ENCODE measurements at regions not wholly inside any gene's neighbourhood (a gene's known extent, or its start where the extent isn't known, plus 50 kb on each side); places are given as distances from the start of the nearest gene placed in this dataset.

GRCh38 chr5:51632027-51632426 lies 248.8 kb downstream of the ISL1 start (continued):
- no peak for TF ChIP-seq EZH2phosphoT487 (IDR thresholded peaks at IDR 0.05; ENCODE audit: unreplicated experiment)
- TF ChIP-seq ZNF462 (CRISPR knock-in tag; IDR thresholded peaks at IDR 0.05) = no peak
- no peak for TF ChIP-seq NANOG (IDR thresholded peaks at IDR 0.05; ENCODE audit: borderline replicate concordance)
- no peak for TF ChIP-seq CREB1 (CRISPR knock-in tag; IDR thresholded peaks at IDR 0.05; ENCODE audit: low read depth)

GRCh38 chr5:51632793-51633192 lies 249.5 kb downstream of the ISL1 start:
- Mint-ChIP-seq H3K27ac (no peak overlapping the region), H3K9me3 (peaks cover 30% of the 10 kb centered on the region), H3K27me3 (ENCODE audit: insufficient read depth, low read depth, poor library complexity) (no peaks in the 10 kb centered on the region), H3K4me1 (no peaks in the 10 kb centered on the region), H3K4me3 (no peak overlapping the region), H3K36me3 (ENCODE audit: low read depth) (peaks cover 19% of the 10 kb centered on the region; the same call in 2 of the 3 replicates)
- no peak for ATAC-seq
- DNase-seq (ENCODE audit: low spot score) = no peak
- H3F3A ChIP-seq (replicated peaks; ENCODE audit: low read depth) = no peaks in the 10 kb centered on the region
- TF ChIP-seq STAT1 (IDR thresholded peaks at IDR 0.05; ENCODE audit: unreplicated experiment) = no peak
- no peak for TF ChIP-seq EZH2 (IDR thresholded peaks at IDR 0.05; ENCODE audit: low read depth, unreplicated experiment)
- no peak for TF ChIP-seq NANOG (IDR thresholded peaks at IDR 0.05; ENCODE audit: borderline replicate concordance)
- TF ChIP-seq ZNF114 (CRISPR knock-in tag; IDR thresholded peaks at IDR 0.05) = no peak
- TF ChIP-seq JUNB (IDR thresholded peaks at IDR 0.05; ENCODE audit: unreplicated experiment) = no peak
- TF ChIP-seq EZH2phosphoT487 (IDR thresholded peaks at IDR 0.05; ENCODE audit: unreplicated experiment) = no peak
- TF ChIP-seq, protein P1, sequence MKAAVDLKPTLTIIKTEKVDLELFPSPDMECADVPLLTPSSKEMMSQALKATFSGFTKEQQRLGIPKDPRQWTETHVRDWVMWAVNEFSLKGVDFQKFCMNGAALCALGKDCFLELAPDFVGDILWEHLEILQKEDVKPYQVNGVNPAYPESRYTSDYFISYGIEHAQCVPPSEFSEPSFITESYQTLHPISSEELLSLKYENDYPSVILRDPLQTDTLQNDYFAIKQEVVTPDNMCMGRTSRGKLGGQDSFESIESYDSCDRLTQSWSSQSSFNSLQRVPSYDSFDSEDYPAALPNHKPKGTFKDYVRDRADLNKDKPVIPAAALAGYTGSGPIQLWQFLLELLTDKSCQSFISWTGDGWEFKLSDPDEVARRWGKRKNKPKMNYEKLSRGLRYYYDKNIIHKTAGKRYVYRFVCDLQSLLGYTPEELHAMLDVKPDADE (IDR thresholded peaks at IDR 0.05) = no peak
- no peak for TF ChIP-seq ZNF331 (CRISPR knock-in tag; IDR thresholded peaks at IDR 0.05; ENCODE audit: low read depth)
- TF ChIP-seq, protein P2, sequence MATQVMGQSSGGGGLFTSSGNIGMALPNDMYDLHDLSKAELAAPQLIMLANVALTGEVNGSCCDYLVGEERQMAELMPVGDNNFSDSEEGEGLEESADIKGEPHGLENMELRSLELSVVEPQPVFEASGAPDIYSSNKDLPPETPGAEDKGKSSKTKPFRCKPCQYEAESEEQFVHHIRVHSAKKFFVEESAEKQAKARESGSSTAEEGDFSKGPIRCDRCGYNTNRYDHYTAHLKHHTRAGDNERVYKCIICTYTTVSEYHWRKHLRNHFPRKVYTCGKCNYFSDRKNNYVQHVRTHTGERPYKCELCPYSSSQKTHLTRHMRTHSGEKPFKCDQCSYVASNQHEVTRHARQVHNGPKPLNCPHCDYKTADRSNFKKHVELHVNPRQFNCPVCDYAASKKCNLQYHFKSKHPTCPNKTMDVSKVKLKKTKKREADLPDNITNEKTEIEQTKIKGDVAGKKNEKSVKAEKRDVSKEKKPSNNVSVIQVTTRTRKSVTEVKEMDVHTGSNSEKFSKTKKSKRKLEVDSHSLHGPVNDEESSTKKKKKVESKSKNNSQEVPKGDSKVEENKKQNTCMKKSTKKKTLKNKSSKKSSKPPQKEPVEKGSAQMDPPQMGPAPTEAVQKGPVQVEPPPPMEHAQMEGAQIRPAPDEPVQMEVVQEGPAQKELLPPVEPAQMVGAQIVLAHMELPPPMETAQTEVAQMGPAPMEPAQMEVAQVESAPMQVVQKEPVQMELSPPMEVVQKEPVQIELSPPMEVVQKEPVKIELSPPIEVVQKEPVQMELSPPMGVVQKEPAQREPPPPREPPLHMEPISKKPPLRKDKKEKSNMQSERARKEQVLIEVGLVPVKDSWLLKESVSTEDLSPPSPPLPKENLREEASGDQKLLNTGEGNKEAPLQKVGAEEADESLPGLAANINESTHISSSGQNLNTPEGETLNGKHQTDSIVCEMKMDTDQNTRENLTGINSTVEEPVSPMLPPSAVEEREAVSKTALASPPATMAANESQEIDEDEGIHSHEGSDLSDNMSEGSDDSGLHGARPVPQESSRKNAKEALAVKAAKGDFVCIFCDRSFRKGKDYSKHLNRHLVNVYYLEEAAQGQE (IDR thresholded peaks at IDR 0.05; ENCODE audit: unreplicated experiment) = no peak
- no peak for TF ChIP-seq POLR2AphosphoS5 (IDR thresholded peaks at IDR 0.05; ENCODE audit: low read depth)
- no peak for TF ChIP-seq CREB1 (CRISPR knock-in tag; IDR thresholded peaks at IDR 0.05; ENCODE audit: low read depth)
- no peak for TF ChIP-seq CTCF (conservative IDR thresholded peaks at IDR 0.05; ENCODE audit: low read depth in 2 of 2)
- no peaks in the 10 kb centered on the region for H3K36me3 ChIP-seq (ENCODE audit: insufficient read depth)
- H3K4me3 ChIP-seq = no peak overlapping the region
- peaks cover 2% of the 10 kb centered on the region; the same call in 1 of the 2 replicates for H3K9me2 ChIP-seq (ENCODE audit: insufficient read depth)
- no peak overlapping the region for H3K4me2 ChIP-seq
- no peaks in the 10 kb centered on the region for H3K79me2 ChIP-seq (replicated peaks; ENCODE audit: insufficient read depth)
- H3K27ac ChIP-seq (ENCODE audit: low read depth) = no peak overlapping the region
- peak overlapping the region; percentile 59; the same call in 1 of the 2 replicates for H2AFZ ChIP-seq
- H4K20me1 ChIP-seq (replicated peaks; ENCODE audit: insufficient read depth) = no peaks in the 10 kb centered on the region
- no peaks in the 10 kb centered on the region for H3K27me3 ChIP-seq (ENCODE audit: insufficient read depth)
- H3K4me1 ChIP-seq (ENCODE audit: insufficient read depth) = no peaks in the 10 kb centered on the region
